HEK293 (cell line): ENCODE measurements at regions not wholly inside any gene's neighbourhood (a gene's known extent, or its start where the extent isn't known, plus 50 kb on each side); places are given as distances from the start of the nearest gene placed in this dataset.

Experiments used
- CTCF ChIP-seq: fragments of 450-650 bp; formaldehyde crosslinking; IDR thresholded peaks from 2 replicates; pipeline ENCODE4 v1.5.1; 2016; ENCODE audit warnings: missing biosample characterization, missing genetic modification characterization
- GLIS1 ChIP-seq: fragments of 450-650 bp; formaldehyde crosslinking; IDR thresholded peaks from 2 replicates; pipeline ENCODE4 v1.5.1; 2016; ENCODE audit warnings: missing biosample characterization, missing genetic modification characterization
- YY1 ChIP-seq: fragments of 450-650 bp; formaldehyde crosslinking; IDR thresholded peaks from 2 replicates; pipeline ENCODE4 v1.5.1; 2018; ENCODE audit warnings: missing biosample characterization, missing genetic modification characterization
- ZBTB10 ChIP-seq: fragments of 450-650 bp; formaldehyde crosslinking; IDR thresholded peaks from 2 replicates; pipeline ENCODE4 v1.5.1; 2016; ENCODE audit warnings: missing biosample characterization, missing genetic modification characterization
- ZBTB21 ChIP-seq: fragments of 450-650 bp; formaldehyde crosslinking; IDR thresholded peaks from 2 replicates; pipeline ENCODE4 v1.5.1; 2017; ENCODE audit warnings: missing biosample characterization, missing genetic modification characterization
- ZNF248 ChIP-seq: fragments of 450-650 bp; formaldehyde crosslinking; IDR thresholded peaks from 2 replicates; pipeline ENCODE4 v1.5.1; 2017; ENCODE audit warnings: missing biosample characterization, missing genetic modification characterization
- ZNF274 ChIP-seq, 2 experiments: fragments of 200-500 bp in 1 of 2; fragments of 450-650 bp in 1 of 2; sonication (Bioruptor generic) in 1 of 2; formaldehyde crosslinking in 1 of 2; IDR thresholded peaks; 2 replicates each; pipeline versions ENCODE4 v1.5.1 to v1.6.1; 2014 to 2016; ENCODE audit warnings: borderline replicate concordance in 1 of 2, inconsistent platforms in 1 of 2, low read length in 1 of 2, missing biosample characterization in 1 of 2, missing genetic modification characterization in 1 of 2
- ZNF423 ChIP-seq: fragments of 450-650 bp; formaldehyde crosslinking; IDR thresholded peaks from 2 replicates; pipeline ENCODE4 v1.5.1; 2016; ENCODE audit warnings: missing biosample characterization, missing genetic modification characterization
- ZNF692 ChIP-seq: fragments of 450-650 bp; formaldehyde crosslinking; IDR thresholded peaks from 2 replicates; pipeline ENCODE4 v1.5.1; 2016; ENCODE audit warnings: missing biosample characterization, missing genetic modification characterization
- ZNF776 ChIP-seq: fragments of 450-650 bp; formaldehyde crosslinking; IDR thresholded peaks from 2 replicates; pipeline ENCODE4 v1.5.0; 2017; ENCODE audit warnings: missing biosample characterization, missing genetic modification characterization, borderline replicate concordance

GRCh38 chr17:22221344-22221743 is 529.0 kb downstream of the KCNJ18 start:
- TF ChIP-seq ZNF274 (IDR thresholded peaks at IDR 0.05; ENCODE audit: low read length) (no peak), ZNF274 (tag by site-specific recombination; IDR thresholded peaks at IDR 0.05; ENCODE audit: borderline replicate concordance) (no peak), ZNF423 (tag by site-specific recombination) (no peak), ZNF248 (tag by site-specific recombination) (no peak), CTCF (tag by site-specific recombination) (no peak), ZNF692 (no peak), GLIS1 (tag by site-specific recombination) (no peak), ZNF776 (tag by site-specific recombination) (no peak), ZBTB21 (tag by site-specific recombination) (no peak), ZBTB10 (tag by site-specific recombination) (no peak), YY1 (no peak)
